Left ventricle myocardium inferior (tissue), 1 donor: ENCODE measurements at regions not wholly inside any gene's neighbourhood (a gene's known extent, or its start where the extent isn't known, plus 50 kb on each side); places are given as distances from the start of the nearest gene placed in this dataset.

Experiments
- DNase-seq: peaks from one replicate; pipeline ENCODE4 v3.0.0-alpha.2; 2020
- H3K27ac ChIP-seq: fragments of 200-600 bp; replicated peaks from 2 replicates; pipeline ENCODE4 v1.8.0; 2021
- H3K27me3 ChIP-seq: fragments of 200-600 bp; 2 replicates; pipeline ENCODE4 v1.8.0; 2021; ENCODE audit warnings: low read depth
- H3K36me3 ChIP-seq: fragments of 200-600 bp; 2 replicates; pipeline ENCODE4 v1.8.0; 2021
- H3K4me1 ChIP-seq: fragments of 200-600 bp; 2 replicates; pipeline ENCODE4 v1.8.0; 2021
- H3K4me3 ChIP-seq: fragments of 200-600 bp; 2 replicates; pipeline ENCODE4 v1.8.0; 2021; ENCODE audit warnings: mild to moderate bottlenecking, moderate library complexity
- H3K9me3 ChIP-seq: fragments of 200-600 bp; replicated peaks from 2 replicates; pipeline ENCODE4 v1.8.0; 2021
- CTCF ChIP-seq: fragments of 200-600 bp; IDR thresholded peaks from 2 replicates; pipeline ENCODE4 v1.8.0; 2021; ENCODE audit warnings: antibody characterized with exemption, mild to moderate bottlenecking, borderline replicate concordance
- intact Hi-C: fragments of 100-400 bp; cut with micrococcal nuclease; formaldehyde crosslinking; loops from one replicate; pipeline ENCODE4 v1.11.0; 2022
- donor health status: DM: no; HTN: yes; CAD: no; lungs with severe emphysema.

- H3K27ac ChIP-seq = no peak overlapping the region
- no peak for DNase-seq
- no peaks in the 10 kb centered on the region for H3K36me3 ChIP-seq
- H3K4me1 ChIP-seq = no peaks in the 10 kb centered on the region
- intact Hi-C loops = no loop called here
- no peaks in the 10 kb centered on the region for H3K27me3 ChIP-seq
- peaks cover 12% of the 10 kb centered on the region for H3K9me3 ChIP-seq
- no peak for TF ChIP-seq CTCF
- no peak overlapping the region for H3K4me3 ChIP-seq
Measured at GRCh38 chr6:20351534-20351933, 50.1 kb upstream of the E2F3 start.
